CD4-positive, alpha-beta T cell treated with Interleukin-4 for 1 hour (primary cell): ENCODE measurements at regions not wholly inside any gene's neighbourhood (a gene's known extent, or its start where the extent isn't known, plus 50 kb on each side); places are given as distances from the start of the nearest gene placed in this dataset.
"Not testable (repeated sequence)": the region's sequence is repeated elsewhere in the genome, so short reads cannot be mapped to it uniquely, and the experiment has no call there.

ENCODE experiments used
- DNase-seq, 2 donors: peaks; one replicate each; pipeline ENCODE4 v3.0.0-alpha.2; 2020 to 2022

- no peak for DNase-seq
These were observed 1884.0 kb upstream of the CELF4 start for GRCh38 chr18:39449566-39449965.

- no peak for DNase-seq
These were observed 1883.3 kb upstream of the CELF4 start for GRCh38 chr18:39448942-39449341.

- not testable (repeated sequence) for DNase-seq
These were observed 1879.4 kb upstream of the CELF4 start for GRCh38 chr18:39444957-39445356.

- DNase-seq, result no peak
These were observed 1876.0 kb upstream of the CELF4 start for GRCh38 chr18:39441648-39442047.

- DNase-seq, result no peak
These were observed 1870.4 kb upstream of the CELF4 start for GRCh38 chr18:39435996-39436395.

- no peak for DNase-seq
These were observed 1869.6 kb upstream of the CELF4 start for GRCh38 chr18:39435209-39435608.

- DNase-seq, result no peak
These were observed 1868.8 kb upstream of the CELF4 start for GRCh38 chr18:39434223-39434920.

GRCh38 chr18:39425172-39425850, 1859.7 kb upstream of the CELF4 start:
- no peak for DNase-seq

- DNase-seq, result no peak
These were observed 1858.7 kb upstream of the CELF4 start for GRCh38 chr18:39424261-39424660.

- no peak for DNase-seq
These were observed 1855.7 kb upstream of the CELF4 start for GRCh38 chr18:39421276-39421675.

- DNase-seq, result no peak
These were observed 1853.7 kb upstream of the CELF4 start for GRCh38 chr18:39419315-39419714.

- DNase-seq, result no peak
These were observed 1849.9 kb upstream of the CELF4 start for GRCh38 chr18:39415471-39415870.

GRCh38 chr18:39414009-39414700, 1848.6 kb upstream of the CELF4 start:
- no peak for DNase-seq

- no peak for DNase-seq
These were observed 1841.3 kb upstream of the CELF4 start for GRCh38 chr18:39406941-39407340.

- no peak for DNase-seq
These were observed 1837.5 kb upstream of the CELF4 start for GRCh38 chr18:39403121-39403520.

GRCh38 chr18:39399662-39400061, 1834.1 kb upstream of the CELF4 start:
- DNase-seq, result no peak

GRCh38 chr18:39396168-39396567, 1830.6 kb upstream of the CELF4 start:
- no peak for DNase-seq

GRCh38 chr18:39389800-39390379, 1824.3 kb upstream of the CELF4 start:
- no peak for DNase-seq

- DNase-seq, result no peak
These were observed 1815.3 kb upstream of the CELF4 start for GRCh38 chr18:39380866-39381265.

- DNase-seq, result no peak
These were observed 1814.7 kb upstream of the CELF4 start for GRCh38 chr18:39380186-39380725.

GRCh38 chr18:39375066-39375465, 1809.5 kb upstream of the CELF4 start:
- no peak for DNase-seq

GRCh38 chr18:39371996-39372395, 1806.4 kb upstream of the CELF4 start:
- no peak for DNase-seq

GRCh38 chr18:39366656-39367055, 1801.1 kb upstream of the CELF4 start:
- no peak for DNase-seq
